RKO (cell line): ENCODE measurements at regions not wholly inside any gene's neighbourhood (a gene's known extent, or its start where the extent isn't known, plus 50 kb on each side); places are given as distances from the start of the nearest gene placed in this dataset.
"Not testable (repeated sequence)": the region's sequence is repeated elsewhere in the genome, so short reads cannot be mapped to it uniquely, and the experiment has no call there.

Experiments
- DNase-seq: peaks from one replicate; pipeline ENCODE4 v3.0.0-alpha.2; 2016; ENCODE audit warnings: low spot score

GRCh38 chr15:56808160-56808559, 74.9 kb upstream of the ZNF280D start:
- no peak for DNase-seq

- DNase-seq, result peak; percentile 18
These were observed 72.8 kb upstream of the ZNF280D start for GRCh38 chr15:56806148-56806536.

GRCh38 chr15:56805466-56806147, 72.3 kb upstream of the ZNF280D start:
- DNase-seq, result peak; percentile 94

GRCh38 chr15:56804938-56805337, 71.6 kb upstream of the ZNF280D start:
- no peak for DNase-seq

- no peak for DNase-seq
These were observed 71.0 kb upstream of the ZNF280D start for GRCh38 chr15:56804279-56804678.

- DNase-seq, result no peak
These were observed 68.9 kb upstream of the ZNF280D start for GRCh38 chr15:56802161-56802560.

- peak; percentile 30 for DNase-seq
These were observed 65.3 kb upstream of the ZNF280D start for GRCh38 chr15:56798639-56799038.

GRCh38 chr15:56797720-56798275, 64.5 kb upstream of the ZNF280D start:
- no peak for DNase-seq

GRCh38 chr15:56795502-56795901, 62.2 kb upstream of the ZNF280D start:
- DNase-seq, result no peak

GRCh38 chr15:56794553-56795329, 61.4 kb upstream of the ZNF280D start:
- DNase-seq, result no peak

GRCh38 chr15:56794165-56794552, 60.9 kb upstream of the ZNF280D start:
- no peak for DNase-seq

GRCh38 chr15:56792211-56792610, 58.9 kb upstream of the ZNF280D start:
- no peak for DNase-seq

- not testable (repeated sequence) for DNase-seq
These were observed 58.2 kb upstream of the ZNF280D start for GRCh38 chr15:56791521-56791920.

- DNase-seq, result no peak
These were observed 55.0 kb upstream of the ZNF280D start for GRCh38 chr15:56788359-56788758.

- no peak for DNase-seq
These were observed 53.7 kb upstream of the ZNF280D start for GRCh38 chr15:56786966-56787365.

GRCh38 chr15:56783857-56784661, 50.8 kb upstream of the ZNF280D start:
- DNase-seq, result no peak

GRCh38 chr15:56783156-56783856, 50.0 kb upstream of the ZNF280D start:
- DNase-seq, result no peak
